Activated naive CD8-positive, alpha-beta T cell treated with anti-CD3 and anti-CD28 coated beads, Interleukin-2, amount 50 U/mL, for 24 hours (primary cell): ENCODE measurements at regions not wholly inside any gene's neighbourhood (a gene's known extent, or its start where the extent isn't known, plus 50 kb on each side); places are given as distances from the start of the nearest gene placed in this dataset.
"Not testable (repeated sequence)": the region's sequence is repeated elsewhere in the genome, so short reads cannot be mapped to it uniquely, and the experiment has no call there.

ENCODE experiments used
- ATAC-seq: fragments of 150-1000 bp; cut with Tn5 transposase; one replicate; pipeline ENCODE4 v1.10.0; 2021
- DNase-seq: peaks from one replicate; pipeline ENCODE4 v3.0.0; 2021
- H3K27ac Mint-ChIP-seq: one replicate; pipeline ENCODE4 v1.8.0; 2021; ENCODE audit warnings: mild to moderate bottlenecking, mixed read lengths
- H3K27me3 Mint-ChIP-seq: one replicate; pipeline ENCODE4 v1.8.0; 2021; ENCODE audit warnings: mixed read lengths
- H3K36me3 Mint-ChIP-seq: one replicate; pipeline ENCODE4 v1.8.0; 2021; ENCODE audit warnings: low read depth, mixed read lengths
- H3K4me1 Mint-ChIP-seq: one replicate; pipeline ENCODE4 v1.8.0; 2021; ENCODE audit warnings: mixed read lengths
- H3K4me3 Mint-ChIP-seq: one replicate; pipeline ENCODE4 v1.8.0; 2021; ENCODE audit warnings: mild to moderate bottlenecking, moderate library complexity, mixed read lengths
- H3K9me3 Mint-ChIP-seq: one replicate; pipeline ENCODE4 v1.8.0; 2021; ENCODE audit warnings: mixed read lengths

DNA sequence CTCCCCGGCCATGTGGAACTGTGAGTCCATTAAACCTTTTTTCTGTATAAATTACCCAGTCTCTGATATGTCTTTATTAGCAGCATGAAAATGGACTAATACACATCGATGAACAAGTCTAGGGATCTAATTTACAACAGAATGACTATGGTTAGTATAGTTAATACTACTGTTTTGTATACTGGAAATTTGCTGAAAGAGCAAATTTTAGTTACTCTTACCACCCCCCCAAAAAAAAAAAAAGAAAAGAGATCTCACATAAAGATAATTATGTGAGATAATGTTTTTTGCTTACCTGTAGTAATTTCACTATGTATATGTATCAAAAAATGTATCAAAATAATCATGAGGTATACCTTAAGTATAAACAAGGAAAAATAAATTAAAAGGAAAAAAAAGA lies 199.5 kb upstream of the GRM3 start:
- Mint-ChIP-seq H3K4me3 (no peak overlapping the region), H3K36me3 (no peaks in the 10 kb centered on the region), H3K9me3 (peaks cover 5% of the 10 kb centered on the region), H3K4me1 (no peaks in the 10 kb centered on the region), H3K27ac (no peak overlapping the region), H3K27me3 (no peaks in the 10 kb centered on the region)
- ATAC-seq (no peak), DNase-seq (no peak)

- not testable (repeated sequence) for H3K4me1 Mint-ChIP-seq, H3K4me3 Mint-ChIP-seq, H3K36me3 Mint-ChIP-seq, DNase-seq, H3K27me3 Mint-ChIP-seq, H3K27ac Mint-ChIP-seq, ATAC-seq, H3K9me3 Mint-ChIP-seq
These were observed 203.3 kb upstream of the GRM3 start for GRCh38 chr7:86440420-86440819.

GRCh38 chr7:86437951-86438450 lies 205.7 kb upstream of the GRM3 start:
- no peak overlapping the region for H3K4me3 Mint-ChIP-seq
- peaks cover 5% of the 10 kb centered on the region for H3K9me3 Mint-ChIP-seq
- no peaks in the 10 kb centered on the region for H3K36me3 Mint-ChIP-seq
- H3K27ac Mint-ChIP-seq, result no peak overlapping the region
- no peak for ATAC-seq
- no peak for DNase-seq
- no peaks in the 10 kb centered on the region for H3K4me1 Mint-ChIP-seq
- no peaks in the 10 kb centered on the region for H3K27me3 Mint-ChIP-seq

- no peaks in the 10 kb centered on the region for H3K4me1 Mint-ChIP-seq
- no peak for ATAC-seq
- no peaks in the 10 kb centered on the region for H3K27me3 Mint-ChIP-seq
- H3K4me3 Mint-ChIP-seq, result no peak overlapping the region
- no peaks in the 10 kb centered on the region for H3K36me3 Mint-ChIP-seq
- no peak overlapping the region for H3K27ac Mint-ChIP-seq
- peaks cover 5% of the 10 kb centered on the region for H3K9me3 Mint-ChIP-seq
- no peak for DNase-seq
These were observed 211.9 kb upstream of the GRM3 start for GRCh38 chr7:86431761-86432160.

- Mint-ChIP-seq H3K36me3 (no peaks in the 10 kb centered on the region), H3K4me3 (no peak overlapping the region), H3K27me3 (no peaks in the 10 kb centered on the region), H3K4me1 (no peaks in the 10 kb centered on the region), H3K27ac (no peak overlapping the region), H3K9me3 (no peaks in the 10 kb centered on the region)
- DNase-seq (no peak), ATAC-seq (no peak)
These were observed 231.9 kb upstream of the GRM3 start for GRCh38 chr7:86411814-86412213.

DNA sequence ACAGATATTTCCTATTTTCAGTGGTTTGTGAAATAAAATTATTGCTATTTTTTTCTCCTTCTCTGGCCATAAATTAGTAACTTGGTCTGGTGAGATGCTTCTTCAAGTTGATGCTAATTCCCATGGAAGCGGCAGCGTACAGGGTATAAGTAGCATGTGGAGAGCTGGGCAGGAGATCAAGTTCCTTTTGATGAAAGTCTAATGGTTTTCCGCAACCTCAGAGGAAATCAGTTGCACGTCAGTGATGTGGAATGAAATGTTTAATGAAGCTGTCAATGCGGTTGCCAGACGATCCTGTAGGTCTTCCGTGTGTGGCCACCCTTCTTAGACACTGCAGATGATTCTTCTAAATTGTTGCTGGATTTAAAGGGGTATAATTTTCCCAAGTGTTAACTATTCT lies 236.4 kb upstream of the GRM3 start:
- Mint-ChIP-seq H3K27ac (no peak overlapping the region), H3K36me3 (no peaks in the 10 kb centered on the region)
- no peak for DNase-seq

DNA sequence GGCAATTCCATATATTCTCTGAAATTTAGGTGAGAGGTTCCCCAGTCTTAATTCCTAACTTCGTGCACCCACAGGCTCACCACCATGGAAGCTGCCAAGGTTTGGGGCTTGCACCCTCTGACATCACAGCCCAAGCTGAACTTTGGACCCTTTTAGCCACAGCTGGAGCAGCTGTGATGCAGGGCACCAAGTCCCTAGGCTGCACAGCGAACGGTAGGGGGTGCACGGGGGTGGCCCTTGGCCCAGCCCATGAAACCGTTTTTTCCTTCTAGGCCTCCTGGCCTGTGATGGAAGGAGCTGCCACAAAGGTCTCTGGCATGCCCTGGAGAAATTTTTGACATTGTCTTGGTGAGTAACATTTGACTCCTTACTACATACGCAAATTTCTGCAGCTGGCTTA lies 251.9 kb upstream of the GRM3 start:
- Mint-ChIP-seq H3K27me3 (no peaks in the 10 kb centered on the region), H3K36me3 (no peaks in the 10 kb centered on the region), H3K9me3 (peaks cover 11% of the 10 kb centered on the region), H3K4me3 (no peak overlapping the region), H3K27ac (no peak overlapping the region), H3K4me1 (no peaks in the 10 kb centered on the region)
- ATAC-seq (no peak), DNase-seq (no peak)

More for the DNA sequence above, 236.4 kb upstream of the GRM3 start:
- no peak for ATAC-seq
- no peaks in the 10 kb centered on the region for H3K4me1 Mint-ChIP-seq
- no peak overlapping the region for H3K4me3 Mint-ChIP-seq
- H3K9me3 Mint-ChIP-seq, result no peaks in the 10 kb centered on the region
- H3K27me3 Mint-ChIP-seq, result no peaks in the 10 kb centered on the region

- not testable (repeated sequence) for H3K4me1 Mint-ChIP-seq, H3K27me3 Mint-ChIP-seq, H3K36me3 Mint-ChIP-seq, H3K27ac Mint-ChIP-seq, ATAC-seq, H3K4me3 Mint-ChIP-seq, DNase-seq
- H3K9me3 Mint-ChIP-seq, result peaks cover 30% of the 10 kb centered on the region
These were observed 268.1 kb upstream of the GRM3 start for GRCh38 chr7:86375602-86376001.

GRCh38 chr7:86372262-86372661 lies 271.4 kb upstream of the GRM3 start:
- Mint-ChIP-seq H3K4me1 (no peaks in the 10 kb centered on the region), H3K27ac (no peak overlapping the region), H3K9me3 (peaks cover 27% of the 10 kb centered on the region), H3K27me3 (no peaks in the 10 kb centered on the region), H3K36me3 (no peaks in the 10 kb centered on the region), H3K4me3 (no peak overlapping the region)
- DNase-seq, result no peak
- ATAC-seq, result no peak

DNA sequence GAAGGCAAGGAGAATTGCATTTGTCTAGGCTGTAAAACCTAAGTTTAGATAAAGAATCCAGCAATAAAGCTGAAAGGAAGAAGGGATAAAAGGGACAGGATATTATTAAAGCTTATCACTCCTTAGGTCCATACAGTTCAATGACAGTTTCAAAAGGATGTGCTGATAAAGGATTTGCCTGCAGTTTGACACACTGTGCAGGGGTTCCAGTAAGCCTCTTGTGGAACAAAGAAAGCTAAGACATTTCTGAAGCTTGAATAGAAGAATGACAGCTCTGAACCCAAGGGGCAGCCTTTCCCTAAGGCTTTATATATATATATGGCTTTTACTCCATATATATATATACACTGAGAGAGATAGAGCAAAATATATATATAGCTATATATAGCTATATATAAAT lies 276.8 kb upstream of the GRM3 start:
- DNase-seq (no peak), ATAC-seq (no peak)
- Mint-ChIP-seq H3K4me1 (no peaks in the 10 kb centered on the region), H3K9me3 (peaks cover 21% of the 10 kb centered on the region), H3K36me3 (no peaks in the 10 kb centered on the region), H3K27me3 (no peaks in the 10 kb centered on the region), H3K27ac (no peak overlapping the region), H3K4me3 (no peak overlapping the region)

DNA sequence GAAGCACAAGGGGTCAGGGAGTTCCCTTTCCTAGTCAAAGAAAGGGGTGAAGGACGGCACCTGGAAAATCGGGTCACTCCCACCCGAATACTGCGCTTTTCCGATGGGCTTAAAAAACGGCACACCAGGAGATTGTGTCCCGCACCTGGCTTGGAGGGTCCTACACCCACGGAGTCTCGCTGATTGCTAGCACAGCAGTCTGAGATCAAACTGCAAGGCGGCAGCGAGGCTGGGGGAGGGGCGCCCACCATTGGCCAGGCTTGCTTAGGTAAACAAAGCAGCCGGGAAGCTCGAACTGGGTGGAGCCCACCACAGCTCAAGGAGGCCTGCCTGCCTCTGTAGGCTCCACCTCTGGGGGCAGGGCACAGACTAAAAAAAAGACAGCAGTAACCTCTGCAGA lies 303.3 kb upstream of the GRM3 start:
- DNase-seq, H3K36me3 Mint-ChIP-seq, ATAC-seq, H3K4me3 Mint-ChIP-seq, H3K4me1 Mint-ChIP-seq, H3K27ac Mint-ChIP-seq, H3K27me3 Mint-ChIP-seq: not testable (repeated sequence)
- peaks cover 11% of the 10 kb centered on the region for H3K9me3 Mint-ChIP-seq

DNA sequence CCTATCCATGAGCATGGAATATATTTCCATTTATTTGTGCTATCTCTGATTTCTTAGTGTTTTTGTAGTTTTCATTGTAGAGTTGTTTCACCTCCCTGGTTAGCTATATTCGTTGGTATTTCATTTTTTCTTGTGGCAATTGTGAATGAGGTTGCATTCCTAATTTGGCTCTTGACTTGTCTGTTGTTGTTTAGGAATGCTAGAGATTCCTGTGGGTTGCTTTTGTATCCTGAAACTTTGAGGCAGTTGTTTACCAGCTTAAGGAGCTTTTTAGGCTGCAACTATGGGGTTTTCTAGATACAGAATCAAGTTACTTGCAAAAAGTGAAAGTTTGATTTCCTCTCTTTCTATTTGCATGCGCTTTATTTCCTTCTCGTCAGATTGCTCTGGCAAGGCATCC lies 304.7 kb upstream of the GRM3 start:
- Mint-ChIP-seq H3K4me1 (no peaks in the 10 kb centered on the region), H3K36me3 (no peaks in the 10 kb centered on the region), H3K4me3 (no peak overlapping the region), H3K9me3 (peaks cover 11% of the 10 kb centered on the region), H3K27ac (no peak overlapping the region), H3K27me3 (no peaks in the 10 kb centered on the region)
- ATAC-seq (no peak), DNase-seq (no peak)

GRCh38 chr7:86328801-86329433 lies 314.8 kb upstream of the GRM3 start:
- H3K4me1 Mint-ChIP-seq, result no peaks in the 10 kb centered on the region
- no peak overlapping the region for H3K27ac Mint-ChIP-seq
- H3K36me3 Mint-ChIP-seq, result no peaks in the 10 kb centered on the region
- DNase-seq (no peak), ATAC-seq (no peak)
- H3K27me3 Mint-ChIP-seq, result no peaks in the 10 kb centered on the region
- H3K4me3 Mint-ChIP-seq, result no peak overlapping the region
- H3K9me3 Mint-ChIP-seq, result peaks cover 3% of the 10 kb centered on the region

GRCh38 chr7:86326847-86327246 lies 316.9 kb upstream of the GRM3 start:
- ATAC-seq, result no peak
- Mint-ChIP-seq H3K9me3 (peaks cover 6% of the 10 kb centered on the region), H3K4me3 (no peak overlapping the region)

GRCh38 chr7:86320889-86321288 lies 322.8 kb upstream of the GRM3 start:
- Mint-ChIP-seq H3K4me3 (no peak overlapping the region), H3K36me3 (no peaks in the 10 kb centered on the region), H3K4me1 (no peaks in the 10 kb centered on the region), H3K27ac (no peak overlapping the region), H3K27me3 (no peaks in the 10 kb centered on the region), H3K9me3 (peaks cover 5% of the 10 kb centered on the region)
- ATAC-seq (no peak), DNase-seq (no peak)

More at GRCh38 chr7:86326847-86327246, 316.9 kb upstream of the GRM3 start:
- DNase-seq, result no peak
- Mint-ChIP-seq H3K27me3 (no peaks in the 10 kb centered on the region), H3K36me3 (no peaks in the 10 kb centered on the region), H3K27ac (no peak overlapping the region), H3K4me1 (no peaks in the 10 kb centered on the region)

GRCh38 chr7:86320341-86320740 lies 323.4 kb upstream of the GRM3 start:
- Mint-ChIP-seq H3K27ac (no peak overlapping the region), H3K4me1 (no peaks in the 10 kb centered on the region), H3K9me3 (peaks cover 4% of the 10 kb centered on the region), H3K27me3 (no peaks in the 10 kb centered on the region), H3K36me3 (no peaks in the 10 kb centered on the region), H3K4me3 (no peak overlapping the region)
- ATAC-seq (no peak), DNase-seq (no peak)
